Glutamatergic neuron (in vitro differentiated cells): ENCODE measurements at regions not wholly inside any gene's neighbourhood (a gene's known extent, or its start where the extent isn't known, plus 50 kb on each side); places are given as distances from the start of the nearest gene placed in this dataset.

Experiments
- DNase-seq: peaks from one replicate; pipeline ENCODE4 v3.0.0; 2022
- H3K27ac Mint-ChIP-seq: one replicate; pipeline ENCODE4 v1.8.0; 2020; ENCODE audit warnings: mild to moderate bottlenecking, mixed read lengths, inconsistent platforms; ENCODE audit not compliant: unreplicated experiment
- H3K27me3 Mint-ChIP-seq: one replicate; pipeline ENCODE4 v1.8.0; 2020; ENCODE audit warnings: mild to moderate bottlenecking, moderate library complexity, mixed read lengths, inconsistent platforms; ENCODE audit not compliant: unreplicated experiment
- H3K36me3 Mint-ChIP-seq: one replicate; pipeline ENCODE4 v1.8.0; 2020; ENCODE audit warnings: mild to moderate bottlenecking, mixed read lengths, inconsistent platforms; ENCODE audit not compliant: unreplicated experiment
- H3K4me1 Mint-ChIP-seq: one replicate; pipeline ENCODE4 v1.8.0; 2020; ENCODE audit warnings: mild to moderate bottlenecking, low read depth, mixed read lengths, inconsistent platforms; ENCODE audit not compliant: unreplicated experiment
- H3K4me3 Mint-ChIP-seq: one replicate; pipeline ENCODE4 v1.8.0; 2020; ENCODE audit warnings: mild to moderate bottlenecking, mixed read lengths, inconsistent platforms; ENCODE audit not compliant: unreplicated experiment
- H3K9me3 Mint-ChIP-seq: one replicate; pipeline ENCODE4 v1.8.0; 2020; ENCODE audit warnings: mild to moderate bottlenecking, moderate library complexity, mixed read lengths, inconsistent platforms; ENCODE audit not compliant: unreplicated experiment
- TF ChIP-seq, protein P1 (sequence below): fragments of 200-600 bp; sonication (generic); IDR thresholded peaks from one replicate; pipeline ENCODE4 v1.5.0; 2021; ENCODE audit not compliant: partially characterized antibody, unreplicated experiment

DNA sequence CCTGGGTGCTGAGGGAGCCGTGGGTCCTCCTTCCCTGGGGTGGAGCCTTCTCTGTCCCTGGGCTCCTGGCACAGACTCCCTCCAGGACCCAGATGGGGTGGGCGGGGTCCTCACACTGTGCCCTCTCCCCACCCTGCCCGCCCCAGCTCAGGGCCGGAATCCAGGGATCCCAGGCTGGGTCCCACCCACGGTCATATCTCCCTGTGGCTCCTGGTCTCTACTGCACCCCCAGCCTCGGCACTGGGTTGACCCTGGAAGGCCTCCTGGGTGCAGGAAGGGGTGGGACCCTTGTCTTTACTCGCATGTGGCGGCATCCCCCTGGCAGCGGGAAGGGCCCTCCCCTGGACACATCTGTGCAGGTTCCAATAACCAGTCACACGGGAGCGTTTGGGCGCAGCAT, 75.8 kb upstream of the EIF5 start:
- Mint-ChIP-seq H3K27ac (no peak overlapping the region), H3K4me3 (no peak overlapping the region), H3K27me3 (peaks cover 1% of the 10 kb centered on the region), H3K4me1 (no peaks in the 10 kb centered on the region), H3K36me3 (peaks cover 5% of the 10 kb centered on the region), H3K9me3 (peaks cover 2% of the 10 kb centered on the region)
- no peak for DNase-seq
- TF ChIP-seq, protein P1, sequence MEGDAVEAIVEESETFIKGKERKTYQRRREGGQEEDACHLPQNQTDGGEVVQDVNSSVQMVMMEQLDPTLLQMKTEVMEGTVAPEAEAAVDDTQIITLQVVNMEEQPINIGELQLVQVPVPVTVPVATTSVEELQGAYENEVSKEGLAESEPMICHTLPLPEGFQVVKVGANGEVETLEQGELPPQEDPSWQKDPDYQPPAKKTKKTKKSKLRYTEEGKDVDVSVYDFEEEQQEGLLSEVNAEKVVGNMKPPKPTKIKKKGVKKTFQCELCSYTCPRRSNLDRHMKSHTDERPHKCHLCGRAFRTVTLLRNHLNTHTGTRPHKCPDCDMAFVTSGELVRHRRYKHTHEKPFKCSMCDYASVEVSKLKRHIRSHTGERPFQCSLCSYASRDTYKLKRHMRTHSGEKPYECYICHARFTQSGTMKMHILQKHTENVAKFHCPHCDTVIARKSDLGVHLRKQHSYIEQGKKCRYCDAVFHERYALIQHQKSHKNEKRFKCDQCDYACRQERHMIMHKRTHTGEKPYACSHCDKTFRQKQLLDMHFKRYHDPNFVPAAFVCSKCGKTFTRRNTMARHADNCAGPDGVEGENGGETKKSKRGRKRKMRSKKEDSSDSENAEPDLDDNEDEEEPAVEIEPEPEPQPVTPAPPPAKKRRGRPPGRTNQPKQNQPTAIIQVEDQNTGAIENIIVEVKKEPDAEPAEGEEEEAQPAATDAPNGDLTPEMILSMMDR = no peak

DNA sequence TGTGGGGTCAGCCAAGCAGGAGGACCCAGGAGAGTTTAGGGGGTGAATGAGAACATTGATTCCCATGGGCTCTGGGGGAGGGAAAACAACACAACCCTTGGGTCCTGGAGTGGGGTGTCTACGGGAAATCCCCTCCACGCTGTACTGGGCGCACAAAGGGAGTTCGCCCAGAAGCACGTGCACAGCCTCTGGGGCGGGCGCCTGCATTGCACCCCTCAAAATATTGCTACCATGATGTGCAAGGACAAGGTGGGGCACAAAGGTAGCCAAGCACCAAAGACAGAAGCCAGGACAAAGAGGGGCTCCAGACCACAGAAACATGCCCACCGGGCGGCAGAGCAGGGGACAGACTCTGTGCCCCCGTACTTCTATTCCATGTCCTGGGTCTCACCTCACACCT, 74.9 kb upstream of the EIF5 start:
- Mint-ChIP-seq H3K27me3 (peaks cover 1% of the 10 kb centered on the region), H3K4me3 (no peak overlapping the region), H3K4me1 (no peaks in the 10 kb centered on the region), H3K36me3 (peaks cover 5% of the 10 kb centered on the region), H3K27ac (no peak overlapping the region), H3K9me3 (no peaks in the 10 kb centered on the region)
- DNase-seq = no peak
- TF ChIP-seq, protein P1 = no peak

DNA sequence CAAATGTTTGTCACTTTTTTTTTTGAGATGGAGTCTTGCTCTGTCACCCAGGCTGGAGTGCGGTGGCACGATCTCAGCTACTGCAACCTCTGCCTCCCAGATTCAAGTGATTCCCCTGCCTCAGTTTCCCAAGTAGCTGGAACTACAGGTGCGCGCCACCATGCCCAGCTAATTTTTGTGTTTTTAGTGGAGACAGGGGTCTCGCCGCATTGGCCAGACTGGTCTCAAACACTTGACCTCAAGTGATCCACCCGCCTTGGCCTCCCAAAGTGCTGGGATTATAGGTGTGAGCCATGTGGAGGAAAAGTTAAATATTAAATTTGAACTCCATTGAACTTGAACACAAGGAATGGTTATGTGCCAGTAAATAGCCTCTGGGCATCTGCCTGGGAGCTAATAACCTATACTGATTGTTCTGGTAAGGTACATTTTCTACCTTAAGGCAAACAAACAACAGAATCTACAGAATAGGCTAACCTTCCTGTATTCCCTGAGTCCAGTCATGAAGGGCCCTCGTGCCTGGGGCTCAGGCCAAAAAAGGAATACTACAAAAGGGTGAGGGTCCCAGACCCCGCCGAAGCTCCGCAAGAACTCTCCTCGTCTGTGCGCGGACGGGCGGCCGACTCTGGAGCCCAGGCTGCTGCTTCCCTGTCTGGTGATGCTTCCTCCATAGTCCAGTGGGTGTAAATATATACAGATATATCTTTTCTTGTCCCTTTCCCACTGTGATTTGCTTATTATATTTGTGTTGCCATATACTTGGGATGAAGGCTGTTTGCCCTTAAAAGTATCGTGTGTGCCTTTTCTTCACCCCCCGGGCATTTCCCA, 74.0 kb upstream of the EIF5 start:
- Mint-ChIP-seq H3K36me3 (peaks cover 5% of the 10 kb centered on the region), H3K4me1 (no peaks in the 10 kb centered on the region), H3K9me3 (no peaks in the 10 kb centered on the region), H3K4me3 (no peak overlapping the region), H3K27ac (no peak overlapping the region), H3K27me3 (peaks cover 1% of the 10 kb centered on the region)
- TF ChIP-seq, protein P1 = no peak
- no peak for DNase-seq

DNA sequence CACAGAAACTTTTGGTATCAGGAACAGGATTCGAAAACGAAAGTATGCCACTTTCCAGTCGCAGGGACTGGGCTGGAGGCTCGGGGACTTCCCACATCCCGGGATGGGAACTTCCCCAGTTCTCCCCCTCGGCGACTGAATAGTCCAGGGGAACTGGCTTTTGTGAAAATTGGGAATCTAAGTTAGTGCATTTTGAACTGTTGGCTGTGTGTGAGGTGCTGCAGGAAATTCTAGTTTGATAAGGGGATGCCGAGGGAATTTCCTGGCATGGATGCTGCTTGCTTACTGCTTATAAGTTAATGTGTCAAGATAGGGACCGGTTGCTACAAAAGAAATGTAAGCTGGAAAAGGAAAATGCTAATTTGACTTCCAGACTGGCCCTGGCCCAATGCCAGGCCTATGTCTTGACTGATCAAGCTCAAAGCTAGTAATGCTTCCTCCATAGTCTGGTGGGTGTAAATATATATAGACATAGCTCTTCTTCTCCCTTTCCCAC, 73.4 kb upstream of the EIF5 start:
- no peak overlapping the region for H3K4me3 Mint-ChIP-seq
- no peak overlapping the region for H3K27ac Mint-ChIP-seq
- H3K36me3 Mint-ChIP-seq = peaks cover 5% of the 10 kb centered on the region
- peaks cover 1% of the 10 kb centered on the region for H3K27me3 Mint-ChIP-seq
- no peak for DNase-seq
- H3K4me1 Mint-ChIP-seq = no peaks in the 10 kb centered on the region
- TF ChIP-seq, protein P1 = no peak
- H3K9me3 Mint-ChIP-seq = no peaks in the 10 kb centered on the region

DNA sequence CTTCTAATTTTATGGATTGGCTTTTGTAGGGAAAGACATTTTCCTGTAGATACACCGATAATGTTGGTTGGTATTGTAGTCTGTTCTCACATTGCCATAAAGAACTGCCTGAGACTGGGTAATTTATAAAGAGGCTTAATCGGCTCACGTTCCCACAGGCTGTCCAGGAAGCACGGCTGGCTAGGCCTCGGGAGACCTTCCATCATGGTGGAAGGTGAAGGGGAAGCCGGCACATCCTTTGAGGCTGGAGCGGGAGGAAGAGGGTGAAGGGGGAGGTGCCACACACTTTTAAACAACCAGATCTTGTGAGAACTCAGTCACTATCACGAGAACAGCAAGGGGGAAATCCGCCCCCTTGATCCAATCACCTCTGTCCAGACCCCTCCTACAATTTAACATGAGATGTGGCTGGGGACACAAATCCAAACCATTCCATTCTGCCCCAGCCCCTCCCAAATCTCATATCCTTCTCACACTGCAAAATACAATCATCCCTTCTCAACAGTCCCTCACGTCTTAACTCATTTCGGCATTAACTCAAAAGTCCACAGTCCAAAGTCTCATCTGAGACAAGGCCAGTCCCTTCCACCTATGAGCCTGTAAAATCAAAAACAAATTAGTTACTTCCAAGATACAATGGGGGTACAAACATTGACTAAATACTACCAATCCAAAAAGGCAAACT, 66.7 kb upstream of the EIF5 start:
- Mint-ChIP-seq H3K27ac (no peak overlapping the region), H3K9me3 (peaks cover 4% of the 10 kb centered on the region), H3K4me3 (no peak overlapping the region), H3K4me1 (no peaks in the 10 kb centered on the region), H3K27me3 (peaks cover 3% of the 10 kb centered on the region), H3K36me3 (no peaks in the 10 kb centered on the region)
- DNase-seq = no peak
- TF ChIP-seq, protein P1 = no peak
